GM13976 (cell line): ENCODE measurements at regions not wholly inside any gene's neighbourhood (a gene's known extent, or its start where the extent isn't known, plus 50 kb on each side); places are given as distances from the start of the nearest gene placed in this dataset.

ENCODE experiments used
- DNase-seq: peaks from one replicate; pipeline ENCODE4 v3.0.0; 2012; ENCODE audit warnings: low spot score
- in situ Hi-C: fragments of 300-500 bp; cut with MboI; formaldehyde crosslinking; loops from one replicate; pipeline ENCODE4 v1.12.0; 2022; ENCODE audit warnings: low sequenced_read_pairs, mixed read lengths, inconsistent platforms; ENCODE audit not compliant: unreplicated experiment
- TF ChIP-seq, protein P1 (sequence below): IDR thresholded peaks from 2 replicates; pipeline ENCODE4 v1.5.1; 2012; ENCODE audit warnings: borderline replicate concordance, mild to moderate bottlenecking; ENCODE audit not compliant: insufficient read depth; ENCODE audit errors: extremely low read depth, missing control alignments, control extremely low read depth

DNA sequence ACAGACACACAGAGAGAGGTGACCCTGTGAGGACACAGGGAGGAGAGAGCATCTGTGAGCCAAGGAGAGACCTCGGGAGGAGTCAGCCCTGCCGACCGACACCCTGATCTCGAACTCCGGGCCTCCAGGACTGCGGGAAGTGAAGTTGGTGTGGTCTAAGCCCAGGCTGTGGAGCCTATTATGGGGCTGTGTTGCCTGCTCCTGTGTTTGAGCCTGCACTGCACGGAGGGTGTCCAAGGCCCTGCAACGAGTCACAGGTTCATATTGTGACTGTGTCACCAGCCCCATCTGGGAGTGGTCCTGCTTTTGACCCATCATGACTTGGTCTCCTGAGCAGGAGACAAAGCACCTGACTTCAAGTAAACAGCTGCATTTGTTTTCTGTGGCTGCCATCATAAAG, 186.0 kb upstream of the AJAP1 start:
- TF ChIP-seq, protein P1, sequence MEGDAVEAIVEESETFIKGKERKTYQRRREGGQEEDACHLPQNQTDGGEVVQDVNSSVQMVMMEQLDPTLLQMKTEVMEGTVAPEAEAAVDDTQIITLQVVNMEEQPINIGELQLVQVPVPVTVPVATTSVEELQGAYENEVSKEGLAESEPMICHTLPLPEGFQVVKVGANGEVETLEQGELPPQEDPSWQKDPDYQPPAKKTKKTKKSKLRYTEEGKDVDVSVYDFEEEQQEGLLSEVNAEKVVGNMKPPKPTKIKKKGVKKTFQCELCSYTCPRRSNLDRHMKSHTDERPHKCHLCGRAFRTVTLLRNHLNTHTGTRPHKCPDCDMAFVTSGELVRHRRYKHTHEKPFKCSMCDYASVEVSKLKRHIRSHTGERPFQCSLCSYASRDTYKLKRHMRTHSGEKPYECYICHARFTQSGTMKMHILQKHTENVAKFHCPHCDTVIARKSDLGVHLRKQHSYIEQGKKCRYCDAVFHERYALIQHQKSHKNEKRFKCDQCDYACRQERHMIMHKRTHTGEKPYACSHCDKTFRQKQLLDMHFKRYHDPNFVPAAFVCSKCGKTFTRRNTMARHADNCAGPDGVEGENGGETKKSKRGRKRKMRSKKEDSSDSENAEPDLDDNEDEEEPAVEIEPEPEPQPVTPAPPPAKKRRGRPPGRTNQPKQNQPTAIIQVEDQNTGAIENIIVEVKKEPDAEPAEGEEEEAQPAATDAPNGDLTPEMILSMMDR, result no peak
- in situ Hi-C loops, result no loop called here
- DNase-seq, result no peak

DNA sequence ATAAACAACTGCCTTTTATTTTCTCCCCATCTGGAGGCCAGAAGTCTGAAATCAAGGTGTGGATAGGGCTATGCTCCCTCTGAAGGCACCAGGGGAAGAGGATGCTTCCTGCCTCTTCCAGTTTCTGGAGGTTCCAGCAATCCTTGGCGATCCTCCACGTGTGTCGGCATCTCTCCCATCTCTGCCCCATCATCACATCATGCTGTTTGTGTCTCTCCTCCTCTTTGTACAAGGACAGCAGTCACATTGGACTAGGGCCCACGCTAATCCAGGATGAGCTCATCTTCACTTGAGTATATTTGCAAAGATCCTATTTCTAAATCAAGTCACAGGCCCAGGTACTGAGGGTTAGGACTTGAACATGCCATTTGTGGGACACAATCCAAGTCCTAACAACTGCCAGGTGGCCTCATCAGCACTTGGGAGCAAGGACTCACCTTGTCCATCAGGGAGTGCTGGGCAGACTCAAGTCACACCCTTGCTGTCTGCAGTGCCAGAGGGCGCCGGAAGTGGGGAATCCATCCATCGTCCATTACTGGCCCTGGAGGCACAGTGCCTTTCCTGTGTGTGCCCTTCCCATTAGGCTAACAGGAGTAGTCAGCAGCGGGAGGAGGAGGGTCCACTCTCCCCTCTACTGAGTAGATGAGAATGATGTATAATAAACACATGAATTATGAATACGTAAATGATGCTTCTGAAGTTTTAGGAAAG, 185.4 kb upstream of the AJAP1 start:
- no peak for DNase-seq
- TF ChIP-seq, protein P1, result no peak
- in situ Hi-C loops, result no loop called here

DNA sequence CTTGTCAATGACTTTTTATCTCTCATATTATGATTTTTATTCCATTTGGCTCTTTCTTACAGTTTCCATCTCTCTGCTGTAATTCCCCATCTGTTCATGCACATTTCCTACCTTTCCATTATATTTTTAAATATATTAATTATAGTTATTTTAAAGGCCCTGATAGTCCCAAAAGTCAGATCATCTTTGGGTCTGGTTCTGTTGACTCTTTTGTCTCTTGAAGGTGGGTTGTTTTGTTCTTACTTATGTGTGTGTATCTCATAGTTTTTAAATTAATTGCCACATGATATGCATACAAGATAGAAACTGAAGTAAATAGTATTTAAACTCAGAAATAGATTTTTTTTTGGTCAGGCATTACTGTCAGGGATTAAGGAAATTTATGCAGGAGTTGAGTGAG, 178.0 kb upstream of the AJAP1 start:
- in situ Hi-C loops, result no loop called here
- DNase-seq, result no peak
- TF ChIP-seq, protein P1, result no peak

DNA sequence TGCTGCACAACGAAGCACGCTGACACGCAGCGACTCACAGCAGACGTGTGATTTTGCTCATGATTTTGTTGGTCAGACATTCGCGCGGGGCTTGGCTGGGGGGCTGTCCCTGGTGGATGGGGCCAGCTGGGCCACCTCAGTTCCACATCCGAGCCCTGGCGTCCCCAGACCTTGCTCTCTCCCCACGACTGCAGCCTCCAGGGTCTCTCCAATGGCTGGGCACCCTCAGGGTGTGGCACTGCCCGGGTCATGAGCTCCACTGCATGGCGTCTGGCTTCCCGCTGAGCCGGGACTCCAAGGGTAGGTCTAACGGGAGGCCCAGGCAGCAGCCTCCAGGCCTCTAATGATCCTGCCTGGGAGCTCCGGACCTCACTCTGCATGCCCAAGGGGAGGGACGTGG, 173.0 kb upstream of the AJAP1 start:
- no peak for DNase-seq
- TF ChIP-seq, protein P1, result no peak
- in situ Hi-C loops, result no loop called here

DNA sequence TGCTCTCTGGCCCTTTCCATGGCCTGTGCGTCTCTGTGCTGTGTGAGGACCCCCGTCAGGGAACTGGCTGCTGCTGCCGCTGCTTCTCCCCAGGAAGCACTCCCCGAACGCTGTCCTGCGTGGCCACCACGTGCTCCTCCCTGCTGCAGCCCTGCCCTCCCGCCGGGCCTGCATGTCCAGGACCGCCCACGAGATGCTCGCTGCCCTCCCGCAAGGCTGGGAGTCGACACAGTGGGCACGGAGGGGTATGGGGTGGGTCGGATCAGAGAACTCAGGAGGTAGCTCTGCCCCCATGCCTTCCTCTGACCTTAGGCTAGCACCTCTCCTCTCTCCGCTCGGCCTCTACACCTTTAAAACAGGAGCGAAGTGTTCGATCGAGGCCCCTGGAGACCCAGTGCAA, 171.9 kb upstream of the AJAP1 start:
- DNase-seq, result no peak
- in situ Hi-C loops, result no loop called here
- TF ChIP-seq, protein P1, result no peak

DNA sequence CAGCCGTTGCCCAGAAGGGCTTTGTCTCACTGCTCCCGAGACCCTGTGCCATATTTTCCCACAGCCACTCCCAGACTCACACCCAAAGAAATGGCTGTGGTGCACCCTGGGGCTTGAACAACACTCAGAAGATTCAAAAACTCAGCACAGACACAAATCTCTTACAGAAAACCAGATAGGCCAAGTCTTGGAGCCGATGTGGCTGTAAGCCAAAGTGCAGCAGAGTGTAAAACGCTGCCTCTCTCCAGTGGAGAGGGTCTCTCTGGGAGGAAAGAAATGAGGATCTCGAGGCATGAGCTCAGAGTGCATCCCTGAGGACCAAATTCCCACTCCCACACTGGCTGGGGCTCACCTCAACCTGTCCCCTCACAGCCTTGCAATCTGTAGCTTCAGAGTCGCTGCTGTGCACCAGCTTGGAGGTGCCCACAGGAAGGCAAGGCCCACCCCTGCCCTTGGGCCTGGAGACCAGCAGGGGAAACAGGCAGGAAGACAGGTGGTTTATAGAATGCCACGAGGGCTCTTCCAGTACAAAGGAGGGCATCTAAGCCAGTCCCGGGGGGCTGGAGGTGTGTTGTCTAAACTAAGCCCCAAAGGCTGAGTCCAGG, 171.3 kb upstream of the AJAP1 start:
- in situ Hi-C loops, result no loop called here
- DNase-seq, result no peak
- TF ChIP-seq, protein P1, result no peak
